ENCODE measurements at regions not wholly inside any gene's neighbourhood (a gene's known extent, or its start where the extent isn't known, plus 50 kb on each side); places are given as distances from the start of the nearest gene placed in this dataset.

GRCh38 chr4:110878413-110878812, 255.5 kb upstream of the PITX2 start:
- TF ChIP-seq CTCF (IDR thresholded peaks at IDR 0.05) (no peak), POLR2AphosphoS5 (IDR thresholded peaks at IDR 0.05) (no peak), POLR2A (IDR thresholded peaks at IDR 0.05) (no peak)
